Adrenal gland (tissue), 5 donors: ENCODE measurements at regions not wholly inside any gene's neighbourhood (a gene's known extent, or its start where the extent isn't known, plus 50 kb on each side); places are given as distances from the start of the nearest gene placed in this dataset.
"Not testable (repeated sequence)": the region's sequence is repeated elsewhere in the genome, so short reads cannot be mapped to it uniquely, and the experiment has no call there.

ENCODE experiments used
- POLR2A ChIP-seq, 2 donors: fragments of 450-650 bp; IDR thresholded peaks; one replicate each; pipeline ENCODE4 v1.6.1; 2017; ENCODE audit warnings: antibody characterized with exemption in 2 of 2, mild to moderate bottlenecking in 2 of 2, moderate library complexity in 1 of 2
- TF ChIP-seq, protein P1 (sequence below), 6 experiments: fragments of 450-650 bp in 4 of 6; fragments of 200-600 bp in 2 of 6; sonication (generic) in 1 of 6; IDR thresholded peaks; 1 replicate in 5 of 6; 2 replicates in 1 of 6; pipeline versions ENCODE4 v1.5.1 to v1.8.0; 2016 to 2021; ENCODE audit warnings: antibody characterized with exemption in 6 of 6, mild to moderate bottlenecking in 2 of 6, moderate library complexity in 1 of 6
- donor health status: DM: no; HTN: no; CAD: no.

DNA sequence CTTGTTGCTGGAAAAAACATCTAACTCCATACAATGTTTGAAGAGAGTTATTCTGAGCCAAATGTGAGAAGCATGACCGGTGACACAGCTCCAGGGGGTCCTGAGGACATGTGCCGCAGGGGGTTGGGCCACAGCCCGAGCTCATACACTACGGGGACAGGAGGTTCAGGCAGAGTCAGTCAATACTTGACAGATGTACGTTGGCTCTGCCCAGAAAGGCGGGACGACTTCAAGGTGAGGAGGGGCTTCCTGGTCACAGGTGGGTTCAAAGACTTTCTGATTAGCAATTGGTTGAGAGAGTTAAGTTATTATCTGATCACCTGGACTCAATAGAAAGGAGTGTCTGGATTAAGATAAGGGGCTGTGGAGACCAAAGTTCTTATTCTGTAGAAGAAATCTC is 143.8 kb downstream of the NPIPB11 start:
- TF ChIP-seq, protein P1, sequence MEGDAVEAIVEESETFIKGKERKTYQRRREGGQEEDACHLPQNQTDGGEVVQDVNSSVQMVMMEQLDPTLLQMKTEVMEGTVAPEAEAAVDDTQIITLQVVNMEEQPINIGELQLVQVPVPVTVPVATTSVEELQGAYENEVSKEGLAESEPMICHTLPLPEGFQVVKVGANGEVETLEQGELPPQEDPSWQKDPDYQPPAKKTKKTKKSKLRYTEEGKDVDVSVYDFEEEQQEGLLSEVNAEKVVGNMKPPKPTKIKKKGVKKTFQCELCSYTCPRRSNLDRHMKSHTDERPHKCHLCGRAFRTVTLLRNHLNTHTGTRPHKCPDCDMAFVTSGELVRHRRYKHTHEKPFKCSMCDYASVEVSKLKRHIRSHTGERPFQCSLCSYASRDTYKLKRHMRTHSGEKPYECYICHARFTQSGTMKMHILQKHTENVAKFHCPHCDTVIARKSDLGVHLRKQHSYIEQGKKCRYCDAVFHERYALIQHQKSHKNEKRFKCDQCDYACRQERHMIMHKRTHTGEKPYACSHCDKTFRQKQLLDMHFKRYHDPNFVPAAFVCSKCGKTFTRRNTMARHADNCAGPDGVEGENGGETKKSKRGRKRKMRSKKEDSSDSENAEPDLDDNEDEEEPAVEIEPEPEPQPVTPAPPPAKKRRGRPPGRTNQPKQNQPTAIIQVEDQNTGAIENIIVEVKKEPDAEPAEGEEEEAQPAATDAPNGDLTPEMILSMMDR (IDR thresholded peaks at IDR 0.05), result not testable (repeated sequence)
- TF ChIP-seq POLR2A (IDR thresholded peaks at IDR 0.05), result not testable (repeated sequence)
